Bronchial epithelial cell (primary cell): ENCODE measurements at regions not wholly inside any gene's neighbourhood (a gene's known extent, or its start where the extent isn't known, plus 50 kb on each side); places are given as distances from the start of the nearest gene placed in this dataset.
A peak's percentile ranks its signal among the peaks of the same experiment; 100 is the strongest.

Source experiments
- DNase-seq: peaks from one replicate; pipeline ENCODE4 v3.0.0-alpha.2; 2010; ENCODE audit warnings: low read depth
- FAIRE-seq: peaks from 2 replicates; lab custom pipeline; 2011; peaks lifted over from hg19 to GRCh38; lab: Jason Lieb, UNC
- H3K27me3 ChIP-seq: 2 replicates; pipeline ENCODE4 v1.5.1; 2011; ENCODE audit warnings: low read length; ENCODE audit not compliant: control insufficient read depth, insufficient read depth
- H3K36me3 ChIP-seq: 2 replicates; pipeline ENCODE4 v1.5.1; 2011; ENCODE audit warnings: low read length; ENCODE audit not compliant: control insufficient read depth, insufficient read depth
- H3K4me3 ChIP-seq: 2 replicates; pipeline ENCODE4 v1.5.1; 2011; ENCODE audit warnings: mild to moderate bottlenecking, low read depth, low read length, control low read depth
- TF ChIP-seq, protein P1 (sequence below): IDR thresholded peaks from 2 replicates; pipeline ENCODE4 v1.5.1; 2011; ENCODE audit warnings: mild to moderate bottlenecking, moderate library complexity, low read length, control low read depth, inconsistent platforms; ENCODE audit not compliant: insufficient read depth, severe bottlenecking

- Histone ChIP-seq H3K36me3 (no peaks in the 10 kb centered on the region), H3K27me3 (no peaks in the 10 kb centered on the region), H3K4me3 (no peak overlapping the region)
- TF ChIP-seq, protein P1, sequence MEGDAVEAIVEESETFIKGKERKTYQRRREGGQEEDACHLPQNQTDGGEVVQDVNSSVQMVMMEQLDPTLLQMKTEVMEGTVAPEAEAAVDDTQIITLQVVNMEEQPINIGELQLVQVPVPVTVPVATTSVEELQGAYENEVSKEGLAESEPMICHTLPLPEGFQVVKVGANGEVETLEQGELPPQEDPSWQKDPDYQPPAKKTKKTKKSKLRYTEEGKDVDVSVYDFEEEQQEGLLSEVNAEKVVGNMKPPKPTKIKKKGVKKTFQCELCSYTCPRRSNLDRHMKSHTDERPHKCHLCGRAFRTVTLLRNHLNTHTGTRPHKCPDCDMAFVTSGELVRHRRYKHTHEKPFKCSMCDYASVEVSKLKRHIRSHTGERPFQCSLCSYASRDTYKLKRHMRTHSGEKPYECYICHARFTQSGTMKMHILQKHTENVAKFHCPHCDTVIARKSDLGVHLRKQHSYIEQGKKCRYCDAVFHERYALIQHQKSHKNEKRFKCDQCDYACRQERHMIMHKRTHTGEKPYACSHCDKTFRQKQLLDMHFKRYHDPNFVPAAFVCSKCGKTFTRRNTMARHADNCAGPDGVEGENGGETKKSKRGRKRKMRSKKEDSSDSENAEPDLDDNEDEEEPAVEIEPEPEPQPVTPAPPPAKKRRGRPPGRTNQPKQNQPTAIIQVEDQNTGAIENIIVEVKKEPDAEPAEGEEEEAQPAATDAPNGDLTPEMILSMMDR = no peak
- FAIRE-seq (no peak), DNase-seq (peak; percentile 44)
Measured at GRCh38 chr4:123469245-123469644, 72.7 kb downstream of the SPRY1 start.

GRCh38 chr4:123469696-123470095 lies 73.1 kb downstream of the SPRY1 start:
- DNase-seq (no peak), FAIRE-seq (no peak)
- H3K36me3 ChIP-seq = no peaks in the 10 kb centered on the region
- TF ChIP-seq, protein P1 = no peak
- H3K4me3 ChIP-seq = no peak overlapping the region
- no peaks in the 10 kb centered on the region for H3K27me3 ChIP-seq

DNA sequence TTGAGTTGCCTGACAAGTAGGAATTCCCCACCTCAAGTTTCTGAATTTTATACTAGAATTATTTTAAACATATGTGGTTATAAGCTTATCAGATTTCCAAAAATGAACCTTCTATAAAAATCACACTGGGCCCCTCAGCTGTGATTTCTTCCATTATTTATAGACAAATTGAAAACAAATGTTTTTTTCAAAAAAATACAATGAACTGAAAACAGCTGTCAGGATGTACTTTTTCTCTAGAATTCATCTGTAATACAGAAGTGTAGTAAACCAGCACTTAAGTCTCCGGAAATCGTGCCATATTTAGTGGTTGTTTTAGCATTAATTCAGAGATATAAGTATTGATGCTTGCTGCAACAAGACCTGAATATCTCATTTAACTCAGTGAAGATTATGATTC lies 74.0 kb downstream of the SPRY1 start:
- DNase-seq (no peak), FAIRE-seq (no peak)
- Histone ChIP-seq H3K36me3 (no peaks in the 10 kb centered on the region), H3K4me3 (no peak overlapping the region), H3K27me3 (no peaks in the 10 kb centered on the region)
- TF ChIP-seq, protein P1 = no peak

- Histone ChIP-seq H3K27me3 (no peaks in the 10 kb centered on the region), H3K4me3 (no peak overlapping the region), H3K36me3 (no peaks in the 10 kb centered on the region)
- TF ChIP-seq, protein P1 = no peak
- DNase-seq (no peak), FAIRE-seq (no peak)
Measured at GRCh38 chr4:123471655-123472369, 75.2 kb downstream of the SPRY1 start.

DNA sequence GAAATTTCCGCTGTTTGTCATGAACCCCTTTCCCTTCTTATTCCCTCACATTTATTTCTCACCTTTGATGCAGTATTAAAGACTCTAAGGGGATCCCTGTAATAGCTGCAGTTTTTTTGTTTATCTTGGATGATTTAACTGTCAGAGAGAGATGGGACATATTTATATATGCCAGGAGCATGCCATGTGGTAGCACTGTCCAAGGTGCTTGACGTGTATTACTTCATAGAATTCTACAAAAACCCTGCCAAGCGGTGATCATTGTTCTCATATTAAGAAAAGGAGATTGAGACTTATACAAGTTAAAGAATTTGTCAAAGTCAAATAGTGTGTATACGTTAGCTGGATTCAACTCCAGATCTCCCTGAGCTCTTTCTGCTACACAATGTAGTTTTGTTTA lies 78.2 kb downstream of the SPRY1 start:
- H3K27me3 ChIP-seq = no peaks in the 10 kb centered on the region
- DNase-seq (no peak), FAIRE-seq (no peak)
- no peak overlapping the region for H3K4me3 ChIP-seq
- no peaks in the 10 kb centered on the region for H3K36me3 ChIP-seq
- TF ChIP-seq, protein P1 = no peak

GRCh38 chr4:123476089-123476488 lies 79.5 kb downstream of the SPRY1 start:
- no peak for FAIRE-seq
- Histone ChIP-seq H3K27me3 (no peaks in the 10 kb centered on the region), H3K4me3 (no peak overlapping the region), H3K36me3 (no peaks in the 10 kb centered on the region)
- no peak for DNase-seq
- TF ChIP-seq, protein P1 = no peak
